ENCODE measurements at regions not wholly inside any gene's neighbourhood (a gene's known extent, or its start where the extent isn't known, plus 50 kb on each side); places are given as distances from the start of the nearest gene placed in this dataset.

- peak in 3 of 6 experiments; percentile 2 to 16 (median 6) for DNase-seq
Measured at GRCh38 chr4:184309241-184310170, 91.8 kb upstream of the ENPP6 start.

DNA sequence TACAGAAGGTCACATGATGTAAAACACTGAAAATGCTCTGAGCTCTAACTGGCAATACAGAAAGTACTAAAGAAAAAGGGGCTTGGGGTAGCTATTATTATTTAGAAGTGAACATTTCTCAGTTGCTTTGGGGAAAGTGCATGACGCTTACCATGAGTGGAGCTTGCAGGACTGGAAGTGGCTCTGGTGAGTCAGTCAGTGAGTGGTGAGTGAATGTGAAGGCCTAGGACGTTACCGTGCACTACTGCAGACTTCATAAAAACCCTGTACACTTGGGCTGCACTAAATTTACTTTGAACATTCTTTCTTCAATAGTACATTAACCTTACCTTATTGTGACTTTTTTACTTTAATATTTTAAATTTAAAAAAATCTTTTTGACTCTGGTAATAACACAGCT, 89.3 kb upstream of the ENPP6 start:
- DNase-seq: no peak

- no peak for DNase-seq
Measured at GRCh38 chr4:184306470-184306869, 88.8 kb upstream of the ENPP6 start.

DNA sequence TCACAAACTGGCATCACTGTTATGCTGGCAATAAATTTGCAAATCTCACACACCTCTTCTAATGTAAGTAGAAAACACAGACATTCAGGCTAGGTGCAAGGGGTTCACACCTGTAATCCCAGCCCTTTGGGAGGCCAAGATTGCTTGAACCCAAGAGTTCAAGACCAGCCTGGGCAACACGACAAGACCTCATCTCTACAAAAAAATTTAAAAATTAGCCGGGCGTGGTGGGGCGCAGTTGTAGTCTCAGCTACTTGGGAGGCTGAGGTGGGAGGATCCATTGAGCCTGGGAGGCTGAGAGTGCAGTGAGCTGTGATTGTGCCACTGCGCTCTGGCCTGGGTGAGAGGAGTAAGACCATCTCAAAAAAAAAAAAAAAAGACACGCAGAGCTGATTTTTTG, 83.1 kb upstream of the ENPP6 start:
- no peak for DNase-seq

DNA sequence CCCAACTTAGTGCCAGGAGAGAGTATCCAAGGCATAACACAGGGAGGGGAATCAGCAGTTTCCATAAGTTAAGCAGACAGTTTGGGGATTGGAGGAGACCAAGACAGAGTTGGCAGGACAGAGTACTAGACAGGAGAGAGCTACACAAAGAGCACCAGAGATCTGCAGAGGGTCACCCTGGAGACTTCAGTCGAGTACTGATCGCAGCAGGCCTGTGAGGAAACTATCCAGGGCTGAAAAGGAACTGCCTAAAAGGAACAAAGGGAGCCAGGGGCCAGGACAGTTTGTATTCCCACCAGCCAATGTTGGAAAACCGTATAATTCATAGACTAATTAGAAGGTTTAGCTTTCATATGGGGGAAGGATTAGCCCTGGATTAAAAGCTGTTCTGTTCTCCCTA, 80.6 kb upstream of the ENPP6 start:
- no peak for DNase-seq

DNA sequence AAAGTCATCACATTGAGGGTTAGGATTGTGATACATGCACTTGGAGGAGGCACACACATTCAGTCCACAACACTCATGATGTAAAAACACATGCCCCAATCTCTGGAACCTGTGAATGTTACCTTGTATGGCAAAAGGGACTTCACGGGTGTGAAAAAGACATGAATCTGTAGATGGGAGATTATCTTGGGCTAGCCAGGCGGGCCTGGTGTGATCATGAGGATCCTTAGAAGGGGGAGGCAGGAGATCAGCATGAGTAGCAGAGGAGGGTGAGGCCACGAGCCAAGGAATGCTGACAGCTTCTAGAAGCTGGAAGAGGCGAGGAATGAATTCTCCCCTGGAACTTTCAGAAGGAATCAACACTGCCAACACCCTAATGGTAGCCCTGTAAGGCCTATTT, 77.5 kb upstream of the ENPP6 start:
- no peak for DNase-seq

- no peak for DNase-seq
Measured at GRCh38 chr4:184294606-184295133, 77.0 kb upstream of the ENPP6 start.

GRCh38 chr4:184293552-184293951, 75.9 kb upstream of the ENPP6 start:
- DNase-seq: no peak

DNA sequence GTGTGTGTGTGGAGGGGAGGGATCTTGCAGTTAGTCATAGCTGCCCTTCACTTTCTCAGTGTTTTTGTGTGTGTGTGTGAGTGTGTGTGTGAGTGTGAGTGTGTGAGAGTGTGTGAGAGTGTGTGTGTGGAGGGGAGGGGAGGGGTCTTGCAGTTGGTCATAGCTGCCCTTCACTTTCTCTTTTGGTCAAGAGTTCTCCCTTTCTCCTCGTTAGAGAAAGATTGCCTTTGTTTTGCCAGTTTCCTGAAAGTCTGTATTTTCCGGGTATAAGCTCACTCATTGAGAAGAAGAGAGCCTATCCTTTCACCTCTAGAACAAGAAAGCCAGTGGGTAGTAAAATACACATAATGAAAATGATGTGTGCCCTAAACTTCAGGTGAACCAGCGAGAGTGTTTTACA, 75.2 kb upstream of the ENPP6 start:
- no peak for DNase-seq

DNA sequence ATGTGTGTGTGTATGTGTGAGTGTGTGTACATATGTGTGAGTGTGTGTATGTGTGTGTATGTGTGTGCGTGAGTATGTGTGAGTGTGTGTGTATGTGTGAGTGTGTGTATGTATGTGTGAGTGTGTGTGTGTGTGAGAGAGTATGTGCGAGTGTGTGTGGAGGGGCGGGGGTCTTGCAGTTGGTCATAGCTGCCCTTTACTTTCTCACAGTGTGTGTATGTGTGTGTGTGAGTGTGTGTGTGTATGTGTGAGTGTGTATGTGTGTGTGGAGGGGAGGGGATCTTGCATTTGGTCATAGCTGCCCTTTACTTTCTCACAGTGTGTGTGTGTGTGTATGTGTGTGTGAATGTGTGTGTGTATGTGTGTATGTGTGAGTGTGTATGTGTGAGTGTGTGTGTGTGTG, 74.8 kb upstream of the ENPP6 start:
- no peak for DNase-seq

DNA sequence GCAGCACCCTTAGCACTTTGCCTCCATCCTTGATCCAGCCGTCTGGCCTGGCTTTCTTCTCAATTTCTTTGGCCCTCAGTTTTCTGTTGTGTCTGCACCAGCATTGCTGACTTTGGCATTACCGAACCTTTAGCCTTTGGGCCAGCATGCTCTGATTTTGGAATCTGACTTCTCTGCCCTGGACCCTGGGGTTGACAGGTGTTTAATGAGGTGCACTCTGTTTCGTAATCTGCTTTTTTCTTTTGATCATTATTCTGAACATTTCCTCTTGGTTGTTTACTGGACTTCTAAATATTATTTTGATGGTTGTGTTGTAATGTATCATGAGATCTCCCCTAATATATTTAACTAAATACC, 71.5 kb upstream of the ENPP6 start:
- no peak for DNase-seq

DNA sequence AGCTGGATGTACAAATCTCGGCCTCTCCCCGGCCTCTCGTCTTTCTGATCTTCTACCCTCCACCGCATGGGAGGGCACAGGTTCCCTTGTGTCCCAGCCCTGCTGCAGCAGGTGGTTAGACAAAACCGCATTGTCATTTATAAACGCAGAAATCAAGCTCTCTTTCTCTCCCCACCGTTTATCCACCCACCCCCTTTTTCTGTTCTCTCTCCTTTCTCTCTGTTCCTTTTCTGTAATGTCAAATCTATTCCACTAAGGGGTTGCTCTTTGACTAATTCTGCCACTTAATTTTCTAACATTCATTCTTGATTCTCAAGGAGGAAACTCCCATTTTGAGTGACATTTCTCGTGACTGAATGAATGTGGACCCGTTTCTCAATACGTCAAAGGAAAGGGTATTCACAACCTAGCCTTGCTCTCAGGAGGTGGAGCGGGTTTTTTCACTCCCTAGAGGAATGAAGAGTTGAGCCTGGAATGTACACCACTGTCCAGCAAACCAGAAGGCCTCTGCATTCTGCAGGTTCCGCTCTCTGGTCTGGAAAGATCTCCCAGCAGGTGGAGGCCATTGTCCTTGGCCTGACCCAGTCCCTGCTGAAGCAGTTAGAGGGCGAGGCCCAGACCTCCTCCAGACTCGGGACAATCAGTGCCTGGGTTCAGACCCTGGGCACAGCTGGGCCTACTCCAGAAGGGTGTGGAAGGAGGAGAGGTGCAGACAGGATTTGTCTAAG, 70.9 kb upstream of the ENPP6 start:
- DNase-seq: no peak

GRCh38 chr4:184287697-184288255, 70.1 kb upstream of the ENPP6 start:
- DNase-seq: peak in 1 of 6 experiments; percentile 9

DNA sequence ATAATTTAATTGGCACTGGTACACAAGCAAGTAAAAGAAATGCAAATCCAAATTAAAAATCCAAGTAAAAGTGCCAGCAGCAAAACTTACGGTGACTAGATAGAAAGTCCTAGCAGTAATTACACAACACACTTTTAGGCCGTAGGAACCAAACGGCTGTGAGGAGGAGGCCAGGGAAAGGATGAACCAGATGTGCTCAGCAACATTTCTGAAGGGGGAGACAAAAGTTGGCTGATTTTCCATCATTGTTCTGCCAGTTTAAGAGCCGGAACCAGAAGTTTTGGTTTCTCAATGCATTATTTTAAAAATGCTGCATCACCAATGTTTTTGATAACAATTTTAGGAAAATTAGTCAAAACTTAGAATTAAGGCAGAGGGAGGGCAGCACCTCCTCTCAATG, 68.7 kb upstream of the ENPP6 start:
- DNase-seq: no peak

GRCh38 chr4:184284742-184285141, 67.1 kb upstream of the ENPP6 start:
- no peak for DNase-seq

- no peak for DNase-seq
Measured at GRCh38 chr4:184284336-184284690, 66.6 kb upstream of the ENPP6 start.

GRCh38 chr4:184283659-184284335, 66.1 kb upstream of the ENPP6 start:
- DNase-seq: no peak

GRCh38 chr4:184282895-184283654, 65.4 kb upstream of the ENPP6 start:
- no peak for DNase-seq

DNA sequence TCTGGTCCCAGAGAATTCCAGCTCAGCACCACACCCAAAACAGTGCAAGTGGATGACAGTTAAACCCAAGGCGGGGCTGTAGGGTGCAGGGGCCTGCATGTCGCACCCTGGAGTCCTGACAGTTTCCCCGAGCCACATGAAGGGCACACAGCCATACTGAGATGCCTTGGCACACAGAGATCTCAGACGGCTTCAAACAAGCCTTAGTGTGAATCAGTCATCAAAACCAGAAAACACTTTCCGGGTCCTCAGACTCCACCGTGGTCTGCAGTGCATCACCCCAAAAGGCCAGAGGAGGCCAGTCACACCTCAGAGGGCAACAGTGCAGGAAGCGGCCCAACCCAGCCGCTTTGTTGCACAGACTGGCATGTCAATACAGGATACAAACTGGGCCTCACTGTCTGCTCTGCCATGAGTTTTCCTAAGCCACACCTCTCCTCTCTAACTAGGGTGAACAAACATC, 64.6 kb upstream of the ENPP6 start:
- DNase-seq: peak in 2 of 6 experiments; percentile 10 to 53

DNA sequence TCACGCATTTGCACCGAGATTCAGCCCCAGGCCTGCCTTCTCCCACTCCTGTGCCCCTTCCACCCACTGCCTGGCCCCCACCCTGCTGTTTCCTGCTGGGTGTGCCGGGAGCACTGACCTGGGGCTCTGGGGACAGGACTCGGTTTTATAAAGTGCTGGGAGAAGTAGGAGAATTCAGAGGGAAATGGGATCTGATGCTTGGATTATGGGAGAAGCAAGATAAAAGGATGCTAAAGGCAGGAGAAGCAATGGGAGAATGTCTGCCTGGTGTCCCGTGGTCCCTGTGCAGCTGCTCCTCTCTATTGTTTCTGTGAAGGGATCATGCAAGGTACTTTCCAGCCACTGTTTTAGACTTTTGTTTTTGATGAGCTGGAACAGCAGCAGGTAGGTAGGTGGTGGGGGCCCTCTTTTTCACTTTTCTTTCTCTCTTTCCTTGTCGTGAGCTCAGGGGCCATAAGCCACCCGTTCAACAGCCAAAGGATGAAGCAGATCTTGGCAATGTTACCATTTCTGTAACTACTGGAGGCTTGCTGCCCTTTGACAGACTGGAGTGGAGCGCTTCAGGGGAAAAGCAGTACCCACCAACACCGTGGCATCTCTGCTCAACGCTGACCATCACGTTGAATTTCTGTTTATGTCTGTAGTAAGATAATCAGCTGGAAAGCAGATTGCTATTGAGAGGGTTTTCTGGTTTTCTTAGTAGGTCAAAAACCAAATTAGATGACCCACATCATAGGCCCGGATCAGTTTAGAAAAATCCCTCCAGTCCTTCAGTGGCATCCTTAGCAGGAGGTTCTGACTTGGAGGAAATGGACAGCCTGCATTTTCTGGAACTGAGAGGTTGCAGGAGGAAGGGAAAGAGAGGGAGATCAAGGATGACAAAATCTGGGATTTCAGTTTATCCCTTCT, 63.8 kb upstream of the ENPP6 start:
- DNase-seq: no peak

DNA sequence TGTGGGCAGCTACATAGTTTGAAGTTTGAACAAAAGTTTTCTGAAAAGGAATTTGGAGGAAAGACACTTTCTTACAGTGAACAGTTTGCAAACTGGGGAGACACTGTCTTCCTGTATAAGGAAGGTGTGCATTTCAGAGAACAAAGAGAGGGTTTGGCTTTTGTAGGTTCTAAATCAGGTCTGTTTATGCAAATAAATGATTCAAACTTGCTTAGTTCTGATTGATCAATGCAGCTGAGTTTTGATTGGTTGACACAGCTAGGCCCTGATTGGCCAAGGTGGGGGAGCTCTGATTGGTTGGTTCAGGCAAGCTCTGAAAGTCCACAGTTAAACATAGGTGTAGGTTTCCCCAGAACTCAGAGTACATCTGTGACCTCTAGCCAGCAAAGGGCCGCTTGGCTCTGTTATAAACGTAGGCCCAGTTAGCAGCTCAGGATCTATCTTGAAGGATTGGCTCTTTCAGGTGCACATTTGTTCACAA, 63.0 kb upstream of the ENPP6 start:
- DNase-seq: peak in 5 of 6 experiments; percentile 6 to 45 (median 19)
